IPS-18a (cell line): ENCODE measurements at regions not wholly inside any gene's neighbourhood (a gene's known extent, or its start where the extent isn't known, plus 50 kb on each side); places are given as distances from the start of the nearest gene placed in this dataset.

ENCODE experiments used
- H3K27ac ChIP-seq: one replicate; pipeline ENCODE4 v1.5.1; 2013; ENCODE audit warnings: low read length
- H3K27me3 ChIP-seq: one replicate; pipeline ENCODE4 v1.6.1; 2013; ENCODE audit warnings: mild to moderate bottlenecking, low read length; ENCODE audit not compliant: control insufficient read depth, insufficient read depth
- H3K36me3 ChIP-seq: one replicate; pipeline ENCODE4 v1.6.1; 2013; ENCODE audit warnings: low read depth, low read length; ENCODE audit not compliant: control insufficient read depth
- H3K4me1 ChIP-seq: one replicate; pipeline ENCODE4 v1.6.1; 2013; ENCODE audit warnings: low read depth, low read length; ENCODE audit not compliant: control insufficient read depth
- H3K4me3 ChIP-seq: one replicate; pipeline ENCODE4 v1.5.1; 2013; ENCODE audit warnings: low read length
- H3K9ac ChIP-seq: one replicate; pipeline ENCODE4 v1.6.1; 2013; ENCODE audit warnings: mild to moderate bottlenecking, low read length, moderate library complexity
- H3K9me3 ChIP-seq: one replicate; pipeline ENCODE4 v1.6.1; 2013; ENCODE audit warnings: low read depth, low read length; ENCODE audit not compliant: control insufficient read depth

DNA sequence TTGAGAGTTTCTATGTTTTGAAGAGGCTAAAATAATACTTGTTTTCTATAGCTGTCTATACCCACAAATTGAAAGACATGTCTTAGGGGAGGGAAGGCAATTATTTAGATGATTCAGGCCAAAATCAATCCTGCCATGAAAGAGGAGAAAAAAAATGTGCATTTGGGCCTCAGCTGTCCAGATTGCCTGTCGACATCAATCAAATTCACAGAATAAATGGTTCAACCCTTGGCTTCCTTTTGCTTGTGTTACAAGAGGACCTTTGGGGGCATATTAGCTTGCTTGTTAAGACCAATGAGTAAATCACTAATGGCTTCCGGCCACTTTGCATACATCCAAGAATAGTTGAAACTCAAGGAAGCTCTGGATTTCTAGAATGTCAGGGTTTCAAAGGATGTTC is 900.8 kb upstream of the CELF4 start:
- Histone ChIP-seq H3K36me3 (no peaks in the 10 kb centered on the region), H3K27ac (no peak overlapping the region), H3K4me1 (no peaks in the 10 kb centered on the region), H3K9ac (no peak overlapping the region), H3K4me3 (no peak overlapping the region), H3K27me3 (no peaks in the 10 kb centered on the region), H3K9me3 (no peaks in the 10 kb centered on the region)

DNA sequence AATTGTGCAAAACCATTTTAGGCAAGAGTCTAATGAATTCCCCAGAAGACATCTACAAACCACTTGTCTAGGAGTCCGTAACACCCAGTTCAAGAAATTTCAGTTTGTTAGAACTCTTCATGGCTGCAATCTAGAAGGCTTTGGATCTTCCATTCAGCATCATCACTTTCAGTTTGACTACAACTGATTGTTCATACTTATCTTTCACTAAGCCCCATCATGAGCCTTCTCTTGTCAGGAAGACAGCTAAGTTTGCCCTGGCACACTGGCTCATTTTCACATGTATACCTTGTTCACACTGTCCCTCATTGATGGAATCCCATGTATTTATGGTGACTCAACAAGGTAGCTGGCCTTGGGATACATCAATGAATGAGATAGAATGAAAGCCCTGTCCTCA is 898.4 kb upstream of the CELF4 start:
- Histone ChIP-seq H3K9ac (no peak overlapping the region), H3K4me1 (no peaks in the 10 kb centered on the region), H3K36me3 (no peaks in the 10 kb centered on the region), H3K4me3 (no peak overlapping the region), H3K9me3 (no peaks in the 10 kb centered on the region), H3K27me3 (no peaks in the 10 kb centered on the region), H3K27ac (no peak overlapping the region)

DNA sequence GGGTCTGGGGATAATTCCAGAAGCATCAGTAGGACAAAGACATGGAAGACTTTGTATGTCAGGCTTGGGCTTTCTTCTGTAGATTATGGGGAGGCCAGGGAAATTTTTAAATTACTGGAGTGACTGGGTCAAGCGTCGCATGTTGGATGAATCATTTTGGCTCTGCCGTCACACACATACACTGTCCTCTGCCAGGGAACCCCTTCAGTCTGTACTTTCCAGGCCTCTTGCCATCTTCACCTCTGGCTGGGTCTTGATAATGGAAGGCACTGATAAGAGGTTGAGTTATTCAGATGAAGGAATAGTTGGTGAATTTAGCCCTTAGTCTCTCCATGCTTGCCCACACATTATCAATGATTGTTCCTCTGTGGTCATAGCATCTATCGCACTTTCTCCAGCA is 895.1 kb upstream of the CELF4 start:
- Histone ChIP-seq H3K27me3 (no peaks in the 10 kb centered on the region), H3K4me3 (no peak overlapping the region), H3K4me1 (no peaks in the 10 kb centered on the region), H3K9ac (no peak overlapping the region), H3K36me3 (no peaks in the 10 kb centered on the region), H3K9me3 (no peaks in the 10 kb centered on the region), H3K27ac (no peak overlapping the region)

DNA sequence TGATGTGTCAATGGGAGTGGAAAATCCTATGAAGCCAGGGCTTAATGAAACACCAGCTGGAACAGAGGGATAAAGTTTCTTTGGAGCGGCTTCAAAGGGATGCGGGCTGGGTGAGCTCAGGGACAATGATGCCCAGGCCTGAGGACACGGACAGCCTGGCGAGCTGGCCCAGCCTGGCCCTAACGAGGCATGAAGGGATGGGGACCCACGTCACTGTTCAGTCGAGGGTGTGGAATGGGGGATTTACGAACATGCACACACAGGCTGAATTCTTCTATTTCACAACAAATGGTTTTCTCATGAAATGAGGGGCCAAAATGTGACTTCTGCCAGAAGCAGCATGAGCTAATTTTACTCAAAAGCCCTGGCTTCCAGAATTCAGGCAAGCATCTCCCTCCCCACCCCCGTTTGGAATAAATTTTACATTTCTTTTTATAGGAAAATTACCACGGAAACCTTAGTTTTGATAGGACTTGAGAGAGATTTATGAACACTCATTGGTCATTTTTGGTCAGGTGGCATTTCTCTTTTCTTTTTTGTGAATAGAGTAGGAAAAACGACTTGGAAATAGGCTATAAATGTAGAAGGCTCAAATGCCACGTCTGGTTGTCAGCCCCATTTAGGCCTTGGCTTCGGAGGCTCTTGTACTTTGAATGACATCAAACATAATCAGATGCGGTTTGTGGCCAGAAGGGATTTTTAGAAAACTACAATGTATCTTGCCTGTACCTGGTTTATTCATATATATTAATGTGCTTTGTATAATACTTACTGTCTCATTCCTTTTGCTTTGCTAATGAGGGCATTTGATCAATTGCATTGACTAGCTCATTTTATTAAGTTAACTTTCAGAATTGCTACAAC is 893.8 kb upstream of the CELF4 start:
- H3K4me3 ChIP-seq, result no peak overlapping the region
- no peaks in the 10 kb centered on the region for H3K36me3 ChIP-seq
- no peaks in the 10 kb centered on the region for H3K4me1 ChIP-seq
- H3K9me3 ChIP-seq, result no peaks in the 10 kb centered on the region
- H3K9ac ChIP-seq, result no peak overlapping the region
- H3K27ac ChIP-seq, result no peak overlapping the region
- no peaks in the 10 kb centered on the region for H3K27me3 ChIP-seq

DNA sequence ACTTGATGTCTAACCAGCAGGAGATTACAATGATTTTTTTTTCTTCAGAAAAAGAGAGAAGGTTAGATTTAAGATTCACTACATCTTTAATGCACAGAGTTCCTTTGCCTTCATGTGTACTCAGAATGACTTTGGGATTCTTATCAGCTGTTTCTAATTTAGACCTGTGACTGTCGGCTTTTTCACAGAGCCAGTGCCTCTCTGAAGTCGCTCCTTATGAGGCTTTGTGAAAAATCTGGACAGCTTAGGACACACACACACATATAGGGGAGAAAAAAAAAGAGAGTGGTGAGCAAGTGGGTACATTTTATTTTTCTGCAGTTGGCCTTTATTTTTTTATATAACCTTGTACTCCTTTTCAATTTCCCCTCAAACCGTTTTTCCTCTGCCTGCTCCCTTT is 893.1 kb upstream of the CELF4 start:
- Histone ChIP-seq H3K4me1 (no peaks in the 10 kb centered on the region), H3K27me3 (no peaks in the 10 kb centered on the region), H3K9ac (no peak overlapping the region), H3K9me3 (no peaks in the 10 kb centered on the region), H3K27ac (no peak overlapping the region), H3K4me3 (no peak overlapping the region), H3K36me3 (no peaks in the 10 kb centered on the region)

DNA sequence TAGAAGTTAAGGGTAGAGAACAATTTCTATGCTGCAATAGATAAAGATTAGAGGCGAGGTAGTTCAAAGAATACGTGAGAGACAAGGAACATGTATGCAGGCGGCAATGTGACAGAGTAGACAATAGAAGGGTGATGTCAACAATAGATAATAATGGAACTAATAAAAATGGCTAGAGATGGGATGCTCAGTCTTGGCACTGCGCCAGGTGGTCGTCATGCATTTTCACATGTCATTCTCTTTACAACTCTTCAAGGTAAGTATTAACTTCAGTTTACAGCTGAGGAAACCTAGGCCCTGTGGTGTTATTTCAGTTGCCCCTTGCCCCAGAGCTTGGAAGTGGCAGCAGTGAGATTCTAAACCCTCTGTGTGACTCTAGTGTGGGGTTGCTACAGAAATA is 890.7 kb upstream of the CELF4 start:
- Histone ChIP-seq H3K36me3 (no peaks in the 10 kb centered on the region), H3K9me3 (no peaks in the 10 kb centered on the region), H3K9ac (no peak overlapping the region), H3K4me1 (no peaks in the 10 kb centered on the region), H3K27me3 (no peaks in the 10 kb centered on the region), H3K4me3 (no peak overlapping the region), H3K27ac (no peak overlapping the region)

DNA sequence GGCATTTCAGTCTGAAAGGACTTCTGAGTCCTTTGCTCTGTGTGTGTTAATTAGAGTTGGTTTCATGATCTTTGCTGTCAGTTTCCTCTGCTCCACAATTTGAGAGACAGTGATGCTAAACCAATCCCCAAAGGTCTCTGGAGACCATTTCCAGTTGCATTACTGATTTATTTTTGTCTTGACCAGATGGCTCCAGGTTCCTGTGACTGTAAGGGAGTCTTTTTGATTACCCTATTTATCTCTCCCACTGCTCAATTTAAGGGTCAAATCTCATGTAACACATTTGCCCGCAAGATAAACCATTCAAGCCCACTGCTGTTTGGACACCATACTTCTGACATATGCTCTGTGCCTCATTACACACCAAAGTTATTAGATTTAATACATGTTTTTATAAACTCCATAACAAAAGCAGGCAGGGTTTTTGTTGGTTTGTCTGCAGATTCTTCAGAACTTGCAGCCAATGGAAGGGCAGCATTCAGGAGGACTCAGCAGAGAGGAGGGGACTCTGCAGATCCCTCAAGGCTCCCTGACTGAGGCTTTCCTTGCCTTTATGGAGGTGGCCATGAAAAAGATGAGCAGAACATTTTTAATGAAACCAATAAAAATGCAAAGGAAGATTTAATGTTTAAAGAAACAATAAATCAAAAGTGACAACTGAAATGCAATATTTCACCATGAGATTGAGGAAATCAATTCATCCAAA is 889.3 kb upstream of the CELF4 start:
- H3K9me3 ChIP-seq, result no peaks in the 10 kb centered on the region
- H3K9ac ChIP-seq, result no peak overlapping the region
- H3K27ac ChIP-seq, result no peak overlapping the region
- no peak overlapping the region for H3K4me3 ChIP-seq
- no peaks in the 10 kb centered on the region for H3K27me3 ChIP-seq
- H3K4me1 ChIP-seq, result peaks cover 4% of the 10 kb centered on the region
- no peaks in the 10 kb centered on the region for H3K36me3 ChIP-seq

DNA sequence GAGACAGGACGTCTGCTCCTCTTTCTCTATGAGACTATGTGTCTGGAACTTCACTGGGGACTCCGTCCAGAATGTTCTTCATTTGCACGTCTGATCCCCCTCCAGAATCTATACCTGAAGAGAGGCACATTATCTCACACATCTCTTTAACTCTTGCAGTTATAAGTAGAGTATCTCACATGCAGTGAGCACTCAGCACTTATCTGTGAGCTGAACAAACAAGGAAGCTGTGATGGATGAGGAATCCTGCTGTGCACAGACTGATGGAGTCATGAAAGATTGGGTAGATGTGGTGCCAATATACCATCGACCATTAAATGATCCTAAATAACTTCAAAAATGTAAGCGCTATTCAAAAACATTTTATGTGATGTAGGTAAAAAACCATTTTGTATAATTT is 888.3 kb upstream of the CELF4 start:
- Histone ChIP-seq H3K9ac (no peak overlapping the region), H3K27ac (no peak overlapping the region), H3K4me3 (no peak overlapping the region), H3K9me3 (no peaks in the 10 kb centered on the region), H3K36me3 (no peaks in the 10 kb centered on the region), H3K27me3 (no peaks in the 10 kb centered on the region), H3K4me1 (peaks cover 4% of the 10 kb centered on the region)

DNA sequence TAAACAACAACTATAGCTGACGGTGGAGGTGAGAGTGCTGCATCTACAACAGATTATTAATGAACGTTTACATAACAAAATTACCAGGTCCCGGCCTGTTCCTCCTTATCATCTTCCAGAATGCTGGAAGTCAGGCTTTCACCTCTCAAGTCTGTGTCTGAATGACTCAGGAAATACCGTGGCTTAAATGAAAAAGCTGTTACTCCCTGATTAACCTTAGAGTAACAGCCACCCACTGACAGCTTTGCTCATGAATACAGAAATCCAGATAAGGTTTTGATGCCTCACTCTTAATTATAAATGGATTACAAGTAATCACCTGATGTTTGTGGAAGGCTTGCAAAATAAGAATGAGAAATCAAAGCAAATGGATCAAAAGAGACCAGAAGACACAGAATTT is 885.3 kb upstream of the CELF4 start:
- Histone ChIP-seq H3K27me3 (no peaks in the 10 kb centered on the region), H3K9me3 (no peaks in the 10 kb centered on the region), H3K36me3 (no peaks in the 10 kb centered on the region), H3K9ac (no peak overlapping the region), H3K4me3 (no peak overlapping the region), H3K27ac (no peak overlapping the region), H3K4me1 (peaks cover 4% of the 10 kb centered on the region)

DNA sequence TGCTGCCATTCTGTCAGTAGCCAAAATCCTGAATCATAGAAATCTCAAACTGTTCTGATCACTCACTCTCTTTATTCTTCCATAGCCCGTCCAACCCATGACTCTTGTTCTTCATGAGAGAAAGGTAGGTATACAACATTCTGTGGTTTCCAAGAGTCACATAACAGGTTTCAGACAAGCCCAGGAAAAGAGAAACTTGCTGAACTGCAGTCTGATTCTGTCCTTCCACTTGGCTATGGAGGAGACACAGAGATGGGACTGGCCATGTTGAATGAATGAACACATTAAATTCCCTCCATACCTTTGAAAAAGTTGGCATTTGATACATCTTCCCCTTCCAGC is 880.2 kb upstream of the CELF4 start:
- peaks cover under 1% of the 10 kb centered on the region for H3K4me1 ChIP-seq
- H3K9me3 ChIP-seq, result no peaks in the 10 kb centered on the region
- no peak overlapping the region for H3K9ac ChIP-seq
- H3K27ac ChIP-seq, result no peak overlapping the region
- no peaks in the 10 kb centered on the region for H3K27me3 ChIP-seq
- no peak overlapping the region for H3K4me3 ChIP-seq
- H3K36me3 ChIP-seq, result no peaks in the 10 kb centered on the region

DNA sequence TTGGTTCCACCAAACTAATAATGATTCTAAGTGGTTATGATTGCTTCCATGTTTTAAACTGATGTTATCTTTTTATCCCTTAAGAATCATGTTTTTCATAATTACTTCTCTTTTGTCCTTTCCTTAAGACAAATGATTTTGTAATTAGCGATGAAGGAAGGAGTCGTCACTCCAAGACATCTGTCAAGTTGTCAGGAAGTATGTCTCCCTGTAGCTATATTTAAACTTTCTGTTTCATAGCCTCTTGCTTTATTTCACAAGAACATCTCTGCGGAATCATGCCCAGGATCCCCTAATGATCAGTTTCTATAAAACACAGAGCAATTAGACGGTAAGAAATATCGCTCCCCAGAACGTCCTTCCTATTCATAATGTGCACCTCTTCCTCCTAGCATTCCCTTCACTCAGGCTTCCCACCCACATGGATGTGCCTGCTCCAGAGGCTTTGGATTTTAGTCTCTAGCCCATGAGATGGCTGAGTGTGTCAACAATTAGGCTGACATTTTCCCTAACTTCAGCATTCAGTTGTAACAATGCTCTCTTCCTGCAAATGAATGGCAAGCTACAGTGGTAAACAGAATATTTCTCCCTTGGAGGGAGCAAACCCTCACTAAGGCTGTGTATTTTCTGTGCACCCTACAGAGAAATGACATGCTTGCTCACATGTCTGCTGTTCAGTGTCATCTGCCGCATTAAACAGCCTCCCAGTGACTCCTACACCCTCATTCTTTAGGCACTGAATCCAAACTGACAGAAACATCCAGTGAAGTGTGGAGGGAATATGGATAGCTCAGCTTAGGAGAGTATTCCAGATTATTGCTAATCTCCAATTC is 879.6 kb upstream of the CELF4 start:
- H3K27ac ChIP-seq, result no peak overlapping the region
- no peak overlapping the region for H3K4me3 ChIP-seq
- H3K27me3 ChIP-seq, result no peaks in the 10 kb centered on the region
- no peaks in the 10 kb centered on the region for H3K4me1 ChIP-seq
- H3K36me3 ChIP-seq, result no peaks in the 10 kb centered on the region
- H3K9ac ChIP-seq, result no peak overlapping the region
- H3K9me3 ChIP-seq, result no peaks in the 10 kb centered on the region
